GM18858 (cell line): ENCODE measurements at regions not wholly inside any gene's neighbourhood (a gene's known extent, or its start where the extent isn't known, plus 50 kb on each side); places are given as distances from the start of the nearest gene placed in this dataset.
"Not testable (repeated sequence)": the region's sequence is repeated elsewhere in the genome, so short reads cannot be mapped to it uniquely, and the experiment has no call there.

Experiments used
- ATAC-seq: cut with Tn5 transposase; IDR thresholded peaks from one replicate; pipeline ENCODE4 v1.9.1; 2021; ENCODE audit not compliant: unreplicated experiment

DNA sequence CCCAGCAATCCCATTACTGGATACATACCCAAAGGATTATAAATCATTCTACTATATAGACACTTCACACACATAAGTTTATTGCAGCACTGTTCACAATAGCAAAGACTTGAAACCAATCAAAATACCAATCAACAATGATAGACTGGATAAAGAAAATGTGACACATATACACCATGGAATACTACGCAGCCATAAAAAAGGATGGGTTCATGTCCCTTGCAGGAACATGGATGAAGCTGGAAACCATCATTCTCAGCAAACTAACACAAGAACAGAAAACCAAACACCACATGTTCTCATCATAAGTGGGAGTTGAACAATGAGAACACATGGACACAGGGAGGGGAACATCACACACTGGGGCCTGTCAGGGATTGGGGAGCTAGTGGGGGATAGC lies 475.4 kb upstream of the NFIA start:
- not testable (repeated sequence) for ATAC-seq

DNA sequence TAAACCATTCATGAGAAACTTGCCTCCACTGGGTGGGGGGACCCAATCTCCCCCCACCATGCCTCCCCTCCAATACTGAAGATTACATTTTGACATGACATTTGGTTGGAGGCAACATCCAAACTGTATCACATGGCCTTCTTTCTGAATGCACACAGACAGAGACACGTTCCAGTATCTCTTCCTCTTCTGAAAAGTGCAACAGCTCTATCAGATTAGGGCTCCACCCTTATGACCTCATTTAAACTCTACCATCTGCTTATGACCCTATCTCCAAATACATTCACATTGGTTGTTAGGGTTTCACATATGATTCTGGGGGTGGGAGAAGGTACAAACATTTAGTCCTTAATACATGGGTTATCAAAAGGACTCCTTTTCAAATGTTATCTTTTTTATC lies 481.8 kb upstream of the NFIA start:
- no peak for ATAC-seq

GRCh38 chr1:60599574-60599973 lies 482.8 kb upstream of the NFIA start:
- ATAC-seq = no peak

- no peak for ATAC-seq
Measured at GRCh38 chr1:60598041-60598910, 484.1 kb upstream of the NFIA start.

DNA sequence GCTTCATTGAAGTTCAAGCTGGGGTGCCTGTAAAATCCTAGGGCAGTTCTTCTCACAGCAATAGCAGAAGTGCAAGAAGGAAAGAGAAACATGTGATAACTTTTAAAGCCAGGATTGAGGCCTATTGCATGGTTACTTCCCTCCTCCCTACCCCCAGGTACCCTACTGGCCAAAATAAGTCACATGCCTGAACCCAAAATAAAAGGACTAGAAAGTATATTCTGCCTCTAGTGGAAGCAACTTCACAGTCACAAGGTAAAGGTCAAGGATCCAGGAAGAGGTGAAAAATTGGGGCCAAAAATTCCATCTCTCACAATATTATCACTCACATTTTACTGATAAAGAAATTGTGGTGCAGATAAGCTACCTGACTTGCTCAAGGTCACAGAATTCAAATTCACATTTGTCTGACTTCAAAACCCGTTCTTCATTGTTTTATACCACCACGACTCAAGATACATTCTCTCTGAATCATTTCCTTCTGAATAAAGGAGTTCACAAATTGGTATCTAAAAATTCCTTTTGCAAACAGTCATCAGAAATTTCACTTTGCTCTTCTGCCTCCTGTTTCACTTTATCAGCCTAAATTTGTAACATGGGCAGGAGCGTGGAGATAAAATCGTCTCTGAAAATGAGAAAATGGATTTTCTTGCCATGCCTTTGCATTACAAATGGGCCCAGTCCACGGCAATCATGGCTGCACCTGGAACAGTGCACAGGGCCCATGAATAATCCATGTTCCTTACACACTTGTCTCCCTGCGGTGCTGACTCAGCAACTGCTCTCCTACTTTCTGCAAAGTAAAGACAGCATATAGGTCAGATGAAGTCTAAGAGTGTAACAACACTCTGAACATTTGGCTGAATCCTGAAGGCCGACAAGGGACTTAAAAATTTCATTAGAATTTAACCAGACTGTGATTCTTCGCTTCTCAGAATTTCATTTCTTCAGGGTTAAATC lies 485.3 kb upstream of the NFIA start:
- ATAC-seq = no peak

DNA sequence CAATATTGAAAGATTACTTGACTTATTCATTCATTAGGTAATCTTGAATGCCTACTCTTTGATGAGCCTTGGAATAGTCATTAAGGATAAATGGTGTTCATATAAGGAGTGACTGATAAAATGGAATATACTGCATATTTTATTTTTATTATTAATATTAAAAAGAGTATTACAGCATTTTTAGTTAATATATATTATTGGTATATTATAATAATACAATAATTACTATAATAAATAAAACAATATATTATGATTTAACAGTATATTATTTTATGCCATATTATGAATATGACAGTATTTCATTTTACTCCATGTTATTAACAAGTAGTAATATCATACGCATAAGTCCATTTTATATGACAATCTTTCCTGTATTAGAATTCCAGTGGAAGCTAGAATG lies 490.8 kb upstream of the NFIA start:
- no peak for ATAC-seq

GRCh38 chr1:60589916-60590315 lies 492.4 kb upstream of the NFIA start:
- no peak for ATAC-seq

- no peak for ATAC-seq
Measured at GRCh38 chr1:60589046-60589748, 493.2 kb upstream of the NFIA start.

GRCh38 chr1:60584371-60584770 lies 498.0 kb upstream of the NFIA start:
- ATAC-seq = no peak

DNA sequence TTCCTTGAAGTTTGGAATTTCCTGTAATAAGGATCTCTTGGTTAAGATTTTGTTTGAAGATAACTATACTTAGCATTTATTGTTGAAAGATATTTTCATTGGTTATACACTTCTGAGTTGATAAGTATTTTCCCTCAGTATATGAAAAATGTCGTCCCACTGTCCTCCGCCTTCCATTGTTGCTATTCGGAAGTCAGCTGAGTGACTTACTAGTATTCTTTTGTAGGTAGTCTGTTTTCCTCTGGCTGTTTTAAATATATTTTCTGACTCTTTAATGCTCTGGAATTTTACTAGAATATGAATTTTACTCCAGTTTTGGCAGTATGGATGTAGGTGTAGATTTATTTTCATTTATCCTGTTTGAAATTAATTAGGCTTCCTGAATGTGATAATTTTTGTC lies 498.7 kb upstream of the NFIA start:
- no peak for ATAC-seq

GRCh38 chr1:60581455-60582220 lies 500.7 kb upstream of the NFIA start:
- ATAC-seq = no peak

DNA sequence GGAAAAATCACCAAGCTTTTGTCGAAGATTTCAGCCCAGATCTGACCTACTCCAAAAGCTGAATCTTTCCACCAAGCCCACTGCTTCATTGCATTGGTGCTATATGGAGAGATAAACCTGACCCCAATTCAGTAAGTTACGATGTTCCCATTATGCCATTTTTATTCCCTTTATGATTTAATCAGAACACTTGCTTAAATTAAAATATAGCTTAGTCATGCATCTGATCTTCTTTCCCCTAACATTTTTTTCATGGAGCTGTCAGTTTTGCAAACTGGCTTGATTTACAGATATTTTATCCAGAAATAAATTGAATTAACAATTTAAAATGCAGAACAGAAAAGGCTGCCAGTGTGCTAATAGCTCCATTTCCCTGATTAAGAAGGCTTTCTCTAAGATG lies 503.5 kb upstream of the C1orf87 start:
- no peak for ATAC-seq

- no peak for ATAC-seq
Measured at GRCh38 chr1:60575326-60575977, 501.9 kb upstream of the C1orf87 start.

GRCh38 chr1:60573726-60574409 lies 500.3 kb upstream of the C1orf87 start:
- ATAC-seq = no peak

GRCh38 chr1:60573121-60573520 lies 499.6 kb upstream of the C1orf87 start:
- ATAC-seq = no peak

- ATAC-seq = no peak
Measured at GRCh38 chr1:60572378-60572777, 498.8 kb upstream of the C1orf87 start.

DNA sequence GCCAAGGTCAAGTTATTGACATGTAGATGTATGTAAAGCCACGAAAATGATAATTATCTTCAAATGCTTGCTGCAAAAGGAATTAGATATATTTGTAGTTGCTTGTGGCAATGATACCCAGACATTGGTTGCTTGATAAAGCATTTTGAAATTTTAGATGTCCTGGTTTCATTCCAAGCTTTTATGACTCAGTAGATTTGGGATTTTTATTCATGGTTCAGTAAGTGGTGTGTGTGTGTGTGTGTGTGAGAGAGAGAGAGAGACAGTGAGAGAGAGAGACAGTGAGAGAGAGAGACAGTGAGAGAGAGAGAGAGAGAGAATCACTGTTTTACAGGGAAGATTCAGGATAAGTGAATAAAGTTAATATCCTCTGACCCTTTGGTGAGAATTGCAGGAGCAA lies 498.2 kb upstream of the C1orf87 start:
- no peak for ATAC-seq

DNA sequence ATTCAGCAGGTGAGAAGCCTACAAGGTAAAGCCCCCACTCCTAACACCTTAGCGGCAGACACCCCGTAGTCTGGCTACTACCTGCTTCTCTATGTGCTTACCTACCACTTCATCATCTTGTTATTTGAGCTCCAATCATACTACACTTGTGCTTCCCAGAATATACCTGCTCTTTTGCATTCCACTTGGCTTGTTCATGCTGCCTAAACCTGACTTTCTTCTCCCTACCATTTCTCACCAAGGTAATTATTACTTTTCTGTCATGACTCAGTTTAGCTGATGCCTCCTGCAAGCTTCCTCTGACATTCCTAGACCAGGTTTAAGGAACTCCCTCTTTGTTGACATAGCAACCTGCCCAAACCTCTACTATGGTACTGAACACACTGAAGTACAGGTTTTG lies 495.6 kb upstream of the C1orf87 start:
- ATAC-seq = no peak

DNA sequence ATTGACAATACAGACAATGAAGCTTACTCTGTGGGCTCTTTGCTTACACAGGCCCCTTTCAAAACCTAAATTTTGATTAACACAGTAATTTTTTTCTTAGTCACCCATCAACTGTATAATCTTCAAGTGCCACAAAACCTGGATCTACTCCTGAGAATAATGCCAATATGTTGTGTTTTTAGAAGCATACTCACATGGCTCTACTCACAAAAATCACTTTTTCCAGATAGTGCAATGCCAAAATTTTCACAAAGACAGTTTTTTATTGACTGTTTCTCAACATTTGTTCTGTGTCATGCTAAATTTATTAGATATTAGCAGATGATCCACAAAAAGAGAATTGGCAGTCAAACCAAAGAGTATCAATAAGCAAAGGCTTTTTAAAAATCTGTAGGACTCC lies 493.7 kb upstream of the C1orf87 start:
- no peak for ATAC-seq
